HUES6 (cell line): ENCODE measurements at regions not wholly inside any gene's neighbourhood (a gene's known extent, or its start where the extent isn't known, plus 50 kb on each side); places are given as distances from the start of the nearest gene placed in this dataset.
"Not testable (repeated sequence)": the region's sequence is repeated elsewhere in the genome, so short reads cannot be mapped to it uniquely, and the experiment has no call there.

ENCODE experiments used
- H3K27ac ChIP-seq: 2 replicates; pipeline ENCODE4 v1.7.0; 2013; ENCODE audit warnings: low read depth, mild to moderate bottlenecking, low read length, inconsistent platforms
- H3K27me3 ChIP-seq: 2 replicates; pipeline ENCODE4 v1.6.1; 2013; ENCODE audit warnings: low read length; ENCODE audit not compliant: control insufficient read depth, insufficient read depth
- H3K36me3 ChIP-seq: 2 replicates; pipeline ENCODE4 v1.6.1; 2013; ENCODE audit warnings: low read length; ENCODE audit not compliant: control insufficient read depth, insufficient read depth
- H3K4me1 ChIP-seq: 2 replicates; pipeline ENCODE4 v1.6.1; 2013; ENCODE audit warnings: low read length; ENCODE audit not compliant: control insufficient read depth, insufficient read depth
- H3K4me3 ChIP-seq: 2 replicates; pipeline ENCODE4 v1.5.1; 2013; ENCODE audit warnings: low read depth, low read length
- H3K9ac ChIP-seq: one replicate; pipeline ENCODE4 v1.6.1; 2013; ENCODE audit warnings: mild to moderate bottlenecking, low read length
- H3K9me3 ChIP-seq: 2 replicates; pipeline ENCODE4 v1.6.1; 2013; ENCODE audit warnings: low read depth, low read length; ENCODE audit not compliant: control insufficient read depth, insufficient read depth

GRCh38 chr10:131831561-131831960 is 69.2 kb upstream of the PPP2R2D start:
- H3K36me3 ChIP-seq, result no peaks in the 10 kb centered on the region
- H3K27ac ChIP-seq, result no peak overlapping the region
- no peak overlapping the region for H3K9ac ChIP-seq
- no peaks in the 10 kb centered on the region for H3K27me3 ChIP-seq
- no peak overlapping the region for H3K4me3 ChIP-seq
- H3K9me3 ChIP-seq, result no peaks in the 10 kb centered on the region
- no peaks in the 10 kb centered on the region for H3K4me1 ChIP-seq

GRCh38 chr10:131832056-131832685 is 68.6 kb upstream of the PPP2R2D start:
- Histone ChIP-seq H3K9ac (no peak overlapping the region), H3K27ac (no peak overlapping the region), H3K4me1 (no peaks in the 10 kb centered on the region), H3K27me3 (no peaks in the 10 kb centered on the region), H3K36me3 (no peaks in the 10 kb centered on the region), H3K4me3 (no peak overlapping the region), H3K9me3 (no peaks in the 10 kb centered on the region)

GRCh38 chr10:131833013-131833412 is 67.8 kb upstream of the PPP2R2D start:
- H3K36me3 ChIP-seq, result no peaks in the 10 kb centered on the region
- H3K27me3 ChIP-seq, result no peaks in the 10 kb centered on the region
- no peak overlapping the region for H3K27ac ChIP-seq
- no peaks in the 10 kb centered on the region for H3K4me1 ChIP-seq
- H3K9ac ChIP-seq, result no peak overlapping the region
- no peaks in the 10 kb centered on the region for H3K9me3 ChIP-seq
- H3K4me3 ChIP-seq, result no peak overlapping the region

GRCh38 chr10:131833446-131834080 is 67.2 kb upstream of the PPP2R2D start:
- Histone ChIP-seq H3K9me3 (no peaks in the 10 kb centered on the region), H3K27ac (no peak overlapping the region), H3K9ac (no peak overlapping the region), H3K27me3 (no peaks in the 10 kb centered on the region), H3K4me3 (no peak overlapping the region), H3K36me3 (no peaks in the 10 kb centered on the region), H3K4me1 (no peaks in the 10 kb centered on the region)

- no peak overlapping the region for H3K4me3 ChIP-seq
- no peaks in the 10 kb centered on the region for H3K36me3 ChIP-seq
- H3K27me3 ChIP-seq, result no peaks in the 10 kb centered on the region
- no peaks in the 10 kb centered on the region for H3K4me1 ChIP-seq
- no peak overlapping the region for H3K9ac ChIP-seq
- H3K27ac ChIP-seq, result no peak overlapping the region
- no peaks in the 10 kb centered on the region for H3K9me3 ChIP-seq
Measured at GRCh38 chr10:131834152-131834810, 66.5 kb upstream of the PPP2R2D start.

- peaks cover 4% of the 10 kb centered on the region; the same call in 1 of the 2 replicates for H3K4me1 ChIP-seq
- H3K36me3 ChIP-seq, result no peaks in the 10 kb centered on the region
- no peaks in the 10 kb centered on the region for H3K27me3 ChIP-seq
Measured at GRCh38 chr10:131838966-131839742, 61.7 kb upstream of the PPP2R2D start.

GRCh38 chr10:131839880-131840787 is 60.7 kb upstream of the PPP2R2D start:
- not testable (repeated sequence) for H3K36me3 ChIP-seq, H3K27me3 ChIP-seq, H3K9me3 ChIP-seq, H3K4me3 ChIP-seq, H3K4me1 ChIP-seq, H3K9ac ChIP-seq, H3K27ac ChIP-seq

More at GRCh38 chr10:131838966-131839742, 61.7 kb upstream of the PPP2R2D start:
- no peak overlapping the region for H3K4me3 ChIP-seq
- H3K9ac ChIP-seq, result no peak overlapping the region
- H3K9me3 ChIP-seq, result no peaks in the 10 kb centered on the region
- H3K27ac ChIP-seq, result no peak overlapping the region

- H3K36me3 ChIP-seq, result no peaks in the 10 kb centered on the region
- H3K9me3 ChIP-seq, result no peaks in the 10 kb centered on the region
- no peak overlapping the region for H3K9ac ChIP-seq
- no peak overlapping the region for H3K27ac ChIP-seq
- H3K27me3 ChIP-seq, result no peaks in the 10 kb centered on the region
- H3K4me1 ChIP-seq, result peaks cover 4% of the 10 kb centered on the region; the same call in 1 of the 2 replicates
- no peak overlapping the region for H3K4me3 ChIP-seq
Measured at GRCh38 chr10:131840788-131841118, 60.1 kb upstream of the PPP2R2D start.

GRCh38 chr10:131841131-131841660 is 59.6 kb upstream of the PPP2R2D start:
- peaks cover 4% of the 10 kb centered on the region; the same call in 1 of the 2 replicates for H3K4me1 ChIP-seq
- no peaks in the 10 kb centered on the region for H3K9me3 ChIP-seq
- H3K27ac ChIP-seq, result no peak overlapping the region
- no peaks in the 10 kb centered on the region for H3K36me3 ChIP-seq
- H3K27me3 ChIP-seq, result no peaks in the 10 kb centered on the region
- no peak overlapping the region for H3K4me3 ChIP-seq
- no peak overlapping the region for H3K9ac ChIP-seq

GRCh38 chr10:131841661-131842139 is 59.1 kb upstream of the PPP2R2D start:
- no peak overlapping the region for H3K4me3 ChIP-seq
- H3K4me1 ChIP-seq, result peaks cover 4% of the 10 kb centered on the region; the same call in 1 of the 2 replicates
- H3K9ac ChIP-seq, result no peak overlapping the region
- H3K36me3 ChIP-seq, result no peaks in the 10 kb centered on the region
- no peaks in the 10 kb centered on the region for H3K9me3 ChIP-seq
- H3K27me3 ChIP-seq, result no peaks in the 10 kb centered on the region
- H3K27ac ChIP-seq, result no peak overlapping the region
